ENCODE measurements at regions not wholly inside any gene's neighbourhood (a gene's known extent, or its start where the extent isn't known, plus 50 kb on each side); places are given as distances from the start of the nearest gene placed in this dataset.

DNA sequence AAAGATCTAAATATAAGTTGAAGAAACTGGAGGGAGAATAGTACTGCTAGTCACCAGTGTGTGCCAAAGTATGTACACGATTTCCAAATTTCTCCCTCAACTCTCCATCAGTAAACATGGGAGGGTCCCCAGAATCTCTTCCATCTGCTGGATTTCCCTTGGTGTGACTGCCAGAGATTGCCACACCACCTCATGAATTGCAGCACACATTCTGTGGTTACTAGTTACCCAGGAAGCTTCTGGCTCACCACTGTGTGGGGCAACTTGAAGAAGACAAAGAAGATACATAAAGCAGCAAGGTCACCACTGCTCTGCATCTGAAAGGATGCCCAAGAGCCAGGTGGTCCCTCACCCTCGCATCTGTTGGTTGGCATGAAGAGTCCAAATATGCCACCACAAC is 191.7 kb upstream of the ESRRG start:
- no peaks in the 10 kb centered on the region for H3K4me1 ChIP-seq (ENCODE audit: insufficient read depth, low read length, poor library complexity, severe bottlenecking)
- no peaks in the 10 kb centered on the region for H3K9me2 ChIP-seq (replicated peaks; ENCODE audit: low read depth, low read length)
- H2AFZ ChIP-seq (ENCODE audit: low read length), result no peak overlapping the region
- H3K4me2 ChIP-seq (ENCODE audit: low read depth, low read length, poor library complexity, severe bottlenecking), result no peak overlapping the region
- H3K36me3 ChIP-seq (ENCODE audit: insufficient read depth, low read length), result no peaks in the 10 kb centered on the region
- TF ChIP-seq EZH2phosphoT487 (IDR thresholded peaks at IDR 0.05; ENCODE audit: borderline replicate concordance), result no peak
- TF ChIP-seq, protein P1, sequence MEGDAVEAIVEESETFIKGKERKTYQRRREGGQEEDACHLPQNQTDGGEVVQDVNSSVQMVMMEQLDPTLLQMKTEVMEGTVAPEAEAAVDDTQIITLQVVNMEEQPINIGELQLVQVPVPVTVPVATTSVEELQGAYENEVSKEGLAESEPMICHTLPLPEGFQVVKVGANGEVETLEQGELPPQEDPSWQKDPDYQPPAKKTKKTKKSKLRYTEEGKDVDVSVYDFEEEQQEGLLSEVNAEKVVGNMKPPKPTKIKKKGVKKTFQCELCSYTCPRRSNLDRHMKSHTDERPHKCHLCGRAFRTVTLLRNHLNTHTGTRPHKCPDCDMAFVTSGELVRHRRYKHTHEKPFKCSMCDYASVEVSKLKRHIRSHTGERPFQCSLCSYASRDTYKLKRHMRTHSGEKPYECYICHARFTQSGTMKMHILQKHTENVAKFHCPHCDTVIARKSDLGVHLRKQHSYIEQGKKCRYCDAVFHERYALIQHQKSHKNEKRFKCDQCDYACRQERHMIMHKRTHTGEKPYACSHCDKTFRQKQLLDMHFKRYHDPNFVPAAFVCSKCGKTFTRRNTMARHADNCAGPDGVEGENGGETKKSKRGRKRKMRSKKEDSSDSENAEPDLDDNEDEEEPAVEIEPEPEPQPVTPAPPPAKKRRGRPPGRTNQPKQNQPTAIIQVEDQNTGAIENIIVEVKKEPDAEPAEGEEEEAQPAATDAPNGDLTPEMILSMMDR (conservative IDR thresholded peaks at IDR 0.05; ENCODE audit: low read length), result no peak
- H3F3A ChIP-seq (ENCODE audit: low read depth), result no peaks in the 10 kb centered on the region
- H3K9ac ChIP-seq (ENCODE audit: low read depth, low read length, poor library complexity, severe bottlenecking), result no peak overlapping the region
- no peaks in the 10 kb centered on the region for H4K20me1 ChIP-seq (ENCODE audit: insufficient read depth, low read length, poor library complexity, severe bottlenecking)
- H3K9me3 ChIP-seq (ENCODE audit: insufficient read depth, low read depth, low read length), result no peaks in the 10 kb centered on the region
- H3K79me2 ChIP-seq (ENCODE audit: insufficient read depth, low read length), result no peaks in the 10 kb centered on the region
- no peaks in the 10 kb centered on the region for H3K27me3 ChIP-seq (ENCODE audit: insufficient read depth, low read length, poor library complexity, severe bottlenecking)
- no peak overlapping the region for H3K4me3 ChIP-seq (ENCODE audit: low read length, poor library complexity, severe bottlenecking)

DNA sequence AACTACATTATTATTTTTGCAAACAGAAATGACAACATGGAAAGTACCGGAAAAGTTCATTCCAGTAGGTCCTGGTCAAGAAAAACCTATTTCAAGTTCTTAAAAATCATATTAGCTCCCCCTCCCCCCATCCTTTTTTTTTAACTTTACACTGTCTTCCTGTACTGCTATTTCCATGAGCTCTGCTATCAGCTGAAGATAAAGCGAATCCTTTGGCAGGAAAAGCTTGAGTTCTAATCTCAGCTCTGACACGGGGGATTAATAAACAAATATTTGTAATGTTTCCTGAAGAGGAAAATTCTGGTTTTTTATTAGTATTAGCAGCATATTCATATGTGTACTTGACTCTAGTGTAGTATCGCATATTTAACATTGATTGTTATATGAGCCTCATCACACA is 190.7 kb upstream of the ESRRG start:
- Histone ChIP-seq H2AFZ (ENCODE audit: low read length) (no peak overlapping the region), H3K4me2 (ENCODE audit: low read depth, low read length, poor library complexity, severe bottlenecking) (no peak overlapping the region), H3K9me3 (ENCODE audit: insufficient read depth, low read depth, low read length) (no peaks in the 10 kb centered on the region), H3K4me3 (ENCODE audit: low read length, poor library complexity, severe bottlenecking) (no peak overlapping the region), H3K36me3 (ENCODE audit: insufficient read depth, low read length) (no peaks in the 10 kb centered on the region), H3K27me3 (ENCODE audit: insufficient read depth, low read length, poor library complexity, severe bottlenecking) (no peaks in the 10 kb centered on the region), H3K9ac (ENCODE audit: low read depth, low read length, poor library complexity, severe bottlenecking) (no peak overlapping the region), H3F3A (ENCODE audit: low read depth) (no peaks in the 10 kb centered on the region), H3K79me2 (ENCODE audit: insufficient read depth, low read length) (no peaks in the 10 kb centered on the region), H3K9me2 (replicated peaks; ENCODE audit: low read depth, low read length) (no peaks in the 10 kb centered on the region), H4K20me1 (ENCODE audit: insufficient read depth, low read length, poor library complexity, severe bottlenecking) (no peaks in the 10 kb centered on the region), H3K4me1 (ENCODE audit: insufficient read depth, low read length, poor library complexity, severe bottlenecking) (no peaks in the 10 kb centered on the region)
- TF ChIP-seq, protein P1 (conservative IDR thresholded peaks at IDR 0.05; ENCODE audit: low read length), result no peak
- TF ChIP-seq EZH2phosphoT487 (IDR thresholded peaks at IDR 0.05; ENCODE audit: borderline replicate concordance), result no peak

DNA sequence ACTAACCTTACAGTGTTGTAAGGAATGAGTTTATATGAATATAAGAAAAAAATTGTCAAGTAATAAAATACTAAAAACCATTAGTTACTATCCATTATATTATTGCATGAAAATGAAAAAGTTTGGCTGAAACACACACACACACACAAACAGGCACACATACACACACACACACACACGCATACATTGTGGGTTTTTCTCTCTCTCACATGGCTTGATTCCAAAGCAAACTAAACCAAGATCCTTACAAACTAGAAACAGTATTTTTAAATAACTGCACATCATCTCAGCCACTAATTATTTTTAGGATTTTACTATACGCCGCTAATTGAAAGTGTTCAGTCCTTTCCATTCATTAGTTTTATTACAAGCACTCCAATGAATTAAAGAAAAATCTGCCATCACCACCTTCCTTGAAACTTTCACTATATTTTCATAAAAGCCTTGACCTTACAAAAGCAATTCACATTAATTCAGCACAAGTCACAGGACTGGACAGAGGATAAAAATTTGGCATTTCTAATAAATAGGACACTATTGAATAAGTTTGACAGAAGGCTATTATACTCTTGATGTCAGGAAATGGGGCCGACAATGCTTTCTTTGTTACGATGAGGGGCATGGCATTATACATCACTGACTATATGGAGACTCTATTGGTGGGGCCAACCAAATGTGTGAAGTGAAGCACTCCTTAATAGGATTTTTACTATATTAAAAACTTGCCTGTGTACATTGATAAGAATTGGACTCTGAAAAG is 187.0 kb upstream of the ESRRG start:
- Histone ChIP-seq H3K9ac (ENCODE audit: low read depth, low read length, poor library complexity, severe bottlenecking) (no peak overlapping the region), H4K20me1 (ENCODE audit: insufficient read depth, low read length, poor library complexity, severe bottlenecking) (no peaks in the 10 kb centered on the region), H3K27me3 (ENCODE audit: insufficient read depth, low read length, poor library complexity, severe bottlenecking) (no peaks in the 10 kb centered on the region), H2AFZ (ENCODE audit: low read length) (no peak overlapping the region), H3K9me2 (replicated peaks; ENCODE audit: low read depth, low read length) (no peaks in the 10 kb centered on the region), H3F3A (ENCODE audit: low read depth) (no peaks in the 10 kb centered on the region), H3K4me1 (ENCODE audit: insufficient read depth, low read length, poor library complexity, severe bottlenecking) (no peaks in the 10 kb centered on the region), H3K79me2 (ENCODE audit: insufficient read depth, low read length) (no peaks in the 10 kb centered on the region), H3K4me2 (ENCODE audit: low read depth, low read length, poor library complexity, severe bottlenecking) (no peak overlapping the region), H3K36me3 (ENCODE audit: insufficient read depth, low read length) (no peaks in the 10 kb centered on the region), H3K4me3 (ENCODE audit: low read length, poor library complexity, severe bottlenecking) (no peak overlapping the region), H3K9me3 (ENCODE audit: insufficient read depth, low read depth, low read length) (no peaks in the 10 kb centered on the region)
- TF ChIP-seq, protein P1 (conservative IDR thresholded peaks at IDR 0.05; ENCODE audit: low read length), result no peak

Data from Loucy (cell line).